Iris pigment epithelial cell (primary cell): ENCODE measurements at regions not wholly inside any gene's neighbourhood (a gene's known extent, or its start where the extent isn't known, plus 50 kb on each side); places are given as distances from the start of the nearest gene placed in this dataset.

ENCODE experiments used
- DNase-seq: peaks from one replicate; pipeline ENCODE4 v3.0.0-alpha.2; 2011; ENCODE audit warnings: low read depth

DNA sequence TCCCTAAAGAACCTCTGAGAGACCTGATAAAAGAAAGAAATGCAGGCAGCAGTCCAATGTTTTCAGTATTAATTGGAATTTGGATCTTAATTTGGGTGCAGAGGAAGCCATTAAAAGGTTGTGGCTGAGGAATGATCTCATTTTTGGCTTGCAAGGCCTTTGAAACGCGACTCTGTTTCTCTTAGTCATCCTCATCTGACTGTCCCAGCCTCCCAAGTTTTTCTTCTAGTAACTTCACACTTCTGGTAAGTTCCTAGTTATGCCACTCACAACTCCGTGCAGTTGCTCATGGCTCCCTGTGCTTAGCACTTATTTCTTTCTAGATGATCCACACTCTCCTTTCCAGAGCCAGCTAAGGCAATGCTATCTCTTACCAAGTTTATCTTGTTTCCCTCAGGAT, 147.4 kb upstream of the USP24 start:
- DNase-seq: peak; percentile 84

- DNase-seq: peak; percentile 21
Observed at GRCh38 chr1:55359611-55360010, 144.4 kb upstream of the USP24 start.

DNA sequence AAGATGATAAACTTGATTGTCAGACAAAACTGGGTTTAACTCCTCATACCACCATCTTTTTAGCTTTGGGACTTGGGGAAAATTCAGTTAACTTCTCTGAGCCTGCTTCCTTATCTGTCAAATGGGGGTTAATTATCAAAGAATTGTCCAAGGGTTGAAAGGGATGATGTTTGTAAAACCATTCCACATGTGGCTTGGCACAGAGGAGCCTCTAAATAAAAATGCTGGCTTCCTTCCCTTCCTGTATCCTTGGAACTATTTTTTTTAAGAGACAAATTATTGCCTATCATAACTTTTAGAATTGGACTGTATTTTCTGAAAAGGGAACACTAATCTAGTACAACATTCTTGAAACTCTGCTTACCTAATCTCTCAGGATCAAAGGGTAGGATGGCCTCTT, 143.4 kb upstream of the USP24 start:
- no peak for DNase-seq

DNA sequence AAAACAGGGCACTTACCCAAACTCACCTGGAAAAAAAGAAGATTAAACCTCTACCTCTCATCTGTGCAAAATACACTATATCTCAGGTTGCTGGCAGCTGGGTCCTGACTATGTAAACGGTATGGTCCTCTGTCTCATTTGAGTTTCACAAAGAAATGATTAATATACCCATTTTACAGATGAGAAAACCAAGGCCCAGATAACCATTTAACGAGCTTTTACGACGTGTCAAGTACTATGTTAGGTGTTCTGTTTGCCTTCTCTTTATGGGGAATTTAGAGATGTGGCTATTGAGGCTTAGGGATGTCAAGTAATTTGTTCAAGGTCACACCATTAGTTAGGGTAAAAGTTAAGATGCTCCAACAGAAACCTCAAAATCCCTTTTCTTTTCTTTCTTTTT, 140.4 kb upstream of the USP24 start:
- DNase-seq: no peak

DNA sequence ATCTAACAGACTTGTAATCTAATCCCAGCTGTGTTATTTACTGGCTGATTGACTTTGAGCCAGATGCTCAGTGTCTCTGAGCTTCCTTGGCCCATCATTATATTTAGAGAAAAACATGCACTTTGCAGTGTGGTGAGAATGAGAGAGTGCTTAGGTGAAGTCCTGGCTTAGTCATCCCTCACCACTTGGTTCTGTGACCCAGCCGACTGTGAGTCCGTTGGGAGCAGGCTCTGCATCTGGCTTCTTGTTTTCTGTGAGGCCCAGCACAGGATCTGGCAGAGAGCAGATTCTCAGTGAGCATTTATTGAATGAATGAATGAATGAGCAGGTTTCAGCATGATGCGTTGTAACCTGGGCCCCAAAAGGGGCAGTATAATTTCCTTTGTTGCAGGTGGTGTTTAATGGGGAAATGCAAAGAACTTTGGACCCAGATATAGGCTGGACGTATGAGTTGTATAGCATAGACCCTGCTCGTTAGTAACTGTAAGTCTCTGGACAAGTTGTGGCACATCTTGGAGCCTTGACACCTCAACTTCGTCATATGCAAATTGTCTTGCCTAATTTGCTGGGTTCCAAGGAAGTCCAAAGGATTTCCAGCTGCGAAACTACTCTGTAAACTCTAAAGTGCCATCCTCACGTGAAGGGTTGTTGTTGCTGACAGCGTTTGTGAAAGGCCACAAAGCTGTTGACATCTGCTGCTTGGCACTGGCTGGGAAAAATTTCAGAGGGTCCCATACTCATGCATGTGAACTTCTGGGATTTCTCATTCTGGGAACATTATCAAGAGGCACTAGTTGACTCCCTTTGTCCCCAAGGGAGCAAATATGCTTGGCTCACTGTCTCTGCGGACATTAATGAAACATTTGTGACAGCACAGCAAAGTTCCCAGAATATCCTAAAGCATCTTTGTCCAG, 138.8 kb upstream of the USP24 start:
- no peak for DNase-seq

- DNase-seq: no peak
Observed at GRCh38 chr1:55352811-55353180, 137.6 kb upstream of the USP24 start.

GRCh38 chr1:55352080-55352810, 137.1 kb upstream of the USP24 start:
- no peak for DNase-seq

- no peak for DNase-seq
Observed at GRCh38 chr1:55348356-55348755, 133.2 kb upstream of the USP24 start.

- DNase-seq: no peak
Observed at GRCh38 chr1:55347866-55348265, 132.7 kb upstream of the USP24 start.

DNA sequence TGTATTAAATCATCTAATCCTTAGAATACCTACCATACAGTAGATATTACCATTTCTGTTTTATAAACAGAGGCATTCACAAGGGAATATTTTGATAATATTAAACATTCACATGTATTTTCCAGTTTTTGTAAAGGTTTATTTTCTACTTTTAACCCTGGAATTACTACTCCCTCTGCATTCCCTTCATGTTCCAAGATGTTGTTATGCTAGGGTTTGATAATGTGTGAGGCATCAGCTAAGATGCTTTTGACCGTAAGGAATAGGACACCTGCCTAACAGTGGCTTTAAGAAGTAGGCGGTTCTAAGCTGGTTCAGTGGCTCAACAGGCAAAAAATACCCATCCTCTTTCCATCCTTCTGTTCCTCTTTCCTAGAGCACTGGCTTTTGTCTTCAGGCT, 131.9 kb upstream of the USP24 start:
- no peak for DNase-seq

- no peak for DNase-seq
Observed at GRCh38 chr1:55346586-55346985, 131.4 kb upstream of the USP24 start.

DNA sequence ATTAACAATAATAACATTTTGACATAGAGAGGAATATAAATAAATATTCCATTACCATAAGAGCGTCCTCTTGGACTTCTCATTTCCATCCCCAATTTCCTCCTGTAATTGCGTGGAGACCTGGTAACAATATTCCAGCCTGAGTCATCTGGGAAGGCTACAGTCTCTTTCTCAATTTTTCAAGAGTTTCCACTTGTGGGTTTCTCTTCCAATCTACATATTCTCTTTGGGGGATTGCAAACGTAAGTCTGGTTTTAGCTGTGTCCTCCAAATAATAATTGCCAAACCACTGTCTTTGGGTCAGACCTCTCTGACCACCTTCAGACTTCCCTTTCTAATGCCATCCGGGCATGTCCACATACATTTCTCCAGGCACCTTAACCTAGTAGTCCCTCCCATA, 124.5 kb upstream of the USP24 start:
- DNase-seq: no peak

DNA sequence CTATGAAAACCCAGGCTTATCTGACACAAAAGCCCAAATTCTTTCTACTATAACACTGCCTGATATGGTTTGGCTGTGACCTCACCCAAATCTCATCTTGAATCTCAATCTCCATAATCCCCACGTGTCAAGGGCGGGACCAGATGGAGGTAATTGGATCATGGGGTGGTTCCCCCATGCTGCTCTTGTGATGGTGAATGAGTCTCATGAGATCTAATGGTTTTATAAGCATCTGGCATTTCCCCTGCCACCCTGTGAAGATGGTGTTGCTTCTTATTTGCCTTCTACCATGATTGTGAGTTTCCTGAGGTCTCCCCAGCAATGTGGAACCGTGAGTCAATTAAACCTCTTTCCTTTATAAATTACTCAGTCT, 123.3 kb upstream of the USP24 start:
- no peak for DNase-seq

GRCh38 chr1:55337801-55338447, 122.8 kb upstream of the USP24 start:
- DNase-seq: peak; percentile 79

DNA sequence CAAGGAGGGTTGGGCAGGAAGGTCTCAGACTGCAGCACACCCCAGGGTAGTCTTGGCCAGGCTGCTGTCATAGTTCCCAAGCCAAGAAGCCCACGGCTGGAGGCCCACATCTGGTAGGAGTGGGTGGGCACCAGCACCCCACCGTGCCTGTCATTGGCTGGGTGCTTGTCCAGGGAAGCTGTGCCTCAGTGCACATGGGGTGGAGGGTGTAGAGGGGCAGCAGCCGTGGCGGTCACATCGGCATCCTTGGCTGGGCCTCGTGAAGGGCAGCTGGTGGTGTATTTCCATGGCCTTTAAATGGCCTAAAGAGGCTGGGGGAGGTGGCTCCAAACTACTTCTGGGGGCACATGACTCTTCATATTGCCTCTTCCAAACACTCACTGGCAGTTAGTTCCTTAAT, 119.6 kb upstream of the USP24 start:
- no peak for DNase-seq

DNA sequence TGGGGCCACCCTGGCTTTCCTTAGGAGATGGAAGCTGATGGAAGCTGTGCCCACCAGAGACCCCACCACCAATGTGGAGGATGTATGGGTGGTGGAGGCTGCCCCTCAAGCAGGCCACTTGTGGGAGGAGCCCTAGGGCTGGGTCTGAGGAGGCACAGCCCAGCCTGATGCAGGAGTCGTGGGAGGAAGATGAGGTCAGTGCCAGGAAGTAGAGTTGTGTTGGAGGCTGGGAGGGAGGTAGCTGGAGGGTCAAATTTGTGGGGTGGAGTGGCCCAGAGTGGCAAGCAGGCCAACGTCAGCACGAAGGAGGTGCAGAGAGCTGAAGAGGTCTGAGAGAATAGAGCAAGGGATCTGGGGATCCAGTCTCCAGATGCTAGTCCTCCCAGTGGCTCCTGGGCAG, 119.0 kb upstream of the USP24 start:
- peak; percentile 45 for DNase-seq

DNA sequence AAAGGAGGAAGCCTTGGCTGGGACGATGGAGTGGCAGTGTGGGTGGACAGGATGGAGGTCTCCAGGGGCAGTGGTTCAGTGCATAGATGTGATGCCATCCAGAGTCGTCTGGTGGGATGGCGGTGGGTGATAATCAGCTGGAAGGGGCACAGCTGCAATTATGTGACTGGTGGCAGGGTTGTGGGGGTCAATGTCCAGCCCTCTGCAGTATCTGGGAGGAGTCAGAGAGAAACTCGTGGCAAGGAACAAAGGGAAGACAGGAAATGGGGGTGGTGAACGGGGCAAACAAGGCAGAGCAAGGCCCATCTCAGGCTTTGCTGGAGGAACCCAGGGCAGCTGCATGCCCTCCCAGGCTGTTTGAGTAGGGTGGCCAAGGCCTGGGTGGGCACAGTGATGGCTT, 118.3 kb upstream of the USP24 start:
- DNase-seq: no peak

DNA sequence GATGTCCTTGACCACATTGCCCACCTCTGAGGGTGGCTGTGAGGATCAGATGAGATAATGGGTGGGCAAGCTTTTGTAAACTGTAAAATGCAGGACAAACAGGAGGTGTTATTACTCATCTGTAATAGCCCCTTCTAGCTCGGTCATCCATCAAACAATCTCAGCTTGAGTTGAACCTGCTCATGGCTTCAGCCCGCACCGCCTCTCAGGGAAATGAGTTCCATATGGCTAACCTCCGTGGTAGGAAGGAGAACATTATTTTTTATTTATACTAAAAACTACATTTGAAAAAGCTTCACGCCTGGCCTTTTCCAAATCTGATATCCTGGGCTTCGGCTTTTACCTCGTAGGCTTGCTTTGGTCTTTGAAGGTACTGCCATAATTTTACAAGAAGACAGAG, 116.2 kb upstream of the USP24 start:
- no peak for DNase-seq

DNA sequence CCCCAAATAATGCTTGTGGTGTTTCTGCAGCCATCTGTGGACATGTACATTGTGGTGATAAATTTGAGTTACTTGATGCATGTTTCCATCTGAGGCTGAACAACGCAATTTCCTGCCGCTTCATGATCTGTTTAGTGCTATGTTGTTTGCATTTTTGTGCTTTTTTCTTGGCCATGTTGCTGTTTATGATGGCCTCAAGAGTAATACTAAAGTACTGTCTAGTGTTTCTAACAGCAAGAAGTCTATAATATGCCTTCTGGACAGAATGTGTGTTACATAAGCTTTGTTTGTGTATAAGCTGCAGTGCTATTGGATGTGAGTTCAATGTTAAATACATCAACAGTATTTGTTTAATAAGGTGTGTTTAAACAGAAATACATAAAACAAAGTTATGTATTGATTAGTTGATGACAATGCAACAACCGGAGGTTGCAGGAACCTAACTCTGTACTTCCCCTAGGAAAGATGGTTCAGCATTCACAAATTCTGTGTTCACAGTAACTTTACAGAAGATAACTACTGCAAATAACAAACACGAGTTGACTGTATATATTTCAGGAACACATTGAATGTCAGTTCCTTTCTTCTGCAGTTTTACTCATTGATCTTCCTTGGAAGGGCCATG, 114.8 kb upstream of the USP24 start:
- no peak for DNase-seq

GRCh38 chr1:55329091-55329490, 113.9 kb upstream of the USP24 start:
- no peak for DNase-seq

DNA sequence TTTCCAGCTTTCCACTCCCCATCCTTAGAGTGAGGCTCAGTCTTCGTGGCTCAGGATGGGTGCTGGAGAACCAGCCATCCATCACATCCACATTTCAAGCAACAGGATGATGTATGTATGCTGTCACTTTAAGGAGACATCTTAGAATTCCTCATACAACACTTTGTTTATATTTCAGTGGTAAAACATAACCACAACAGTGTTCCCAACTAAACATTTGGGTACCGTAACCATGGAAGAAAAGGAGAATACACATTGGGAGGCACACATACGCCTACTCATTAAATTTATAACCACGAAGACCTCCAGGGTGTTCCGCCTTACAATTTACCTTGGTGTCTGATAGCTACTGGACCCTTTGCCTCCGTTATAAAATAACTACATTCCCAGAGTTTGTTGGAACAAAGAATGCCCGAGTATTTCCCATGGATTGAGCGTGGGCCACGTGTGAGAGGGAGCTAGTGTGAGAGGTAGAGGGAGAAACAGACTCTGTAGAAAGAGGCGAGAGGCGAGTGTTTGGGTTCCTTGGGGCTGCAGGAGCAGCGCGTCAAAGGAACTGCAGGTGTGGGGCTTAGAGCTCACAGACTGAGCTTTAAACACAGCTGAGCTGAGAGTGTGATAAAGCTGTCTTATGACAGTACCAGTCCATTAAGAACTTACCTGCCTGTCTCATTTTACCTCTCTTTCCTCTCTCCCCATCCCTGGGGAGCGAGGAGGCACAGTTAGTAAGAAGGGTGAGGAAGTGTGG, 111.5 kb upstream of the USP24 start:
- DNase-seq: peak; percentile 52

GRCh38 chr1:55323760-55324159, 108.6 kb upstream of the USP24 start:
- no peak for DNase-seq
